ENCODE measurements at regions not wholly inside any gene's neighbourhood (a gene's known extent, or its start where the extent isn't known, plus 50 kb on each side); places are given as distances from the start of the nearest gene placed in this dataset.

- no peak for TF ChIP-seq POLR2A (IDR thresholded peaks at IDR 0.05)
- TF ChIP-seq CTCF (IDR thresholded peaks at IDR 0.05): no peak
These were observed 235.5 kb upstream of the ANO3 start for GRCh38 chr11:26096451-26096850.
